ENCODE measurements at regions not wholly inside any gene's neighbourhood (a gene's known extent, or its start where the extent isn't known, plus 50 kb on each side); places are given as distances from the start of the nearest gene placed in this dataset.

DNA sequence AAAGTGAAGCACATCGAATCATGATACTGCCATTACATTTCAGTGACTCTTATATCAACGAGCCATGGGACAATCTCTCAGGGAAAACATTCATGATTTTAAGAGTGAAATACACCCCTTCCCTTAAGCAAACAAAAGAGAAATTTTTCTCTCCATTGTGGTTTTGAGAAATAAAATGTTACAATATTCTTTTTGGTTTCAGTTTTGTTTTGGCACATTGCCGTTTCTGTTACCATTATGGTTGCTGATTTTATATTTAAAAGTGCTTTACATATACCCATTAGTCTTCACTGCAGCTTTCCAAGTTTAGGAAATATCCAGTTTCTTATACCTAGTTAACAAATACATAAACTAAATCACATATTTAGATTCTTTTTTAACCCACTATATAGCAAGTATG lies 126.8 kb upstream of the SEM1 start:
- Histone ChIP-seq H3K4me1 (ENCODE audit: insufficient read depth, low read length) (no peaks in the 10 kb centered on the region), H3K79me2 (ENCODE audit: insufficient read depth, low read length) (no peaks in the 10 kb centered on the region), H3K27me3 (ENCODE audit: insufficient read depth, low read length) (no peaks in the 10 kb centered on the region), H3K4me2 (ENCODE audit: low read length) (no peak overlapping the region), H3K36me3 (ENCODE audit: insufficient read depth, low read length) (no peaks in the 10 kb centered on the region), H3K4me3 (ENCODE audit: insufficient read depth, low read depth, low read length) (no peak overlapping the region), H4K20me1 (ENCODE audit: insufficient read depth, low read length) (no peaks in the 10 kb centered on the region), H3K9ac (ENCODE audit: low read length) (no peak overlapping the region), H3K27ac (ENCODE audit: low read depth, low read length) (no peak overlapping the region), H2AFZ (ENCODE audit: low read depth, low read length) (no peak overlapping the region), H3K9me3 (ENCODE audit: insufficient read depth, low read depth, low read length) (no peaks in the 10 kb centered on the region)
- DNase-seq (ENCODE audit: low read depth) (no peak), FAIRE-seq (no peak)
- peaks cover 2% of the 10 kb centered on the region for H3K27me3 Mint-ChIP-seq (ENCODE audit: low read depth, unreplicated experiment)
- peaks cover 1% of the 10 kb centered on the region for H3K9me3 Mint-ChIP-seq (ENCODE audit: unreplicated experiment)
- no peak overlapping the region for H3K4me3 Mint-ChIP-seq (ENCODE audit: unreplicated experiment)
- H3K36me3 Mint-ChIP-seq (ENCODE audit: low read depth, unreplicated experiment), result no peaks in the 10 kb centered on the region
- H3K4me1 Mint-ChIP-seq (ENCODE audit: low read depth, unreplicated experiment), result peaks cover 9% of the 10 kb centered on the region
- TF ChIP-seq EZH2 (IDR thresholded peaks at IDR 0.05; ENCODE audit: insufficient read depth, low read length), result no peak
- H3K27ac Mint-ChIP-seq (ENCODE audit: unreplicated experiment), result no peak overlapping the region

- Mint-ChIP-seq H3K36me3 (ENCODE audit: low read depth, unreplicated experiment) (no peaks in the 10 kb centered on the region), H3K9me3 (ENCODE audit: unreplicated experiment) (peaks cover 1% of the 10 kb centered on the region), H3K27ac (ENCODE audit: unreplicated experiment) (no peak overlapping the region), H3K4me3 (ENCODE audit: unreplicated experiment) (no peak overlapping the region), H3K27me3 (ENCODE audit: low read depth, unreplicated experiment) (peaks cover 2% of the 10 kb centered on the region), H3K4me1 (ENCODE audit: low read depth, unreplicated experiment) (peaks cover 9% of the 10 kb centered on the region)
- H3K9ac ChIP-seq (ENCODE audit: low read length), result no peak overlapping the region
- H3K4me2 ChIP-seq (ENCODE audit: low read length), result no peak overlapping the region
- H3K36me3 ChIP-seq (ENCODE audit: insufficient read depth, low read length), result no peaks in the 10 kb centered on the region
- no peaks in the 10 kb centered on the region for H4K20me1 ChIP-seq (ENCODE audit: insufficient read depth, low read length)
- no peak overlapping the region for H3K27ac ChIP-seq (ENCODE audit: low read depth, low read length)
- no peak for DNase-seq (ENCODE audit: low read depth)
- TF ChIP-seq EZH2 (IDR thresholded peaks at IDR 0.05; ENCODE audit: insufficient read depth, low read length), result no peak
- TF ChIP-seq, protein P1, sequence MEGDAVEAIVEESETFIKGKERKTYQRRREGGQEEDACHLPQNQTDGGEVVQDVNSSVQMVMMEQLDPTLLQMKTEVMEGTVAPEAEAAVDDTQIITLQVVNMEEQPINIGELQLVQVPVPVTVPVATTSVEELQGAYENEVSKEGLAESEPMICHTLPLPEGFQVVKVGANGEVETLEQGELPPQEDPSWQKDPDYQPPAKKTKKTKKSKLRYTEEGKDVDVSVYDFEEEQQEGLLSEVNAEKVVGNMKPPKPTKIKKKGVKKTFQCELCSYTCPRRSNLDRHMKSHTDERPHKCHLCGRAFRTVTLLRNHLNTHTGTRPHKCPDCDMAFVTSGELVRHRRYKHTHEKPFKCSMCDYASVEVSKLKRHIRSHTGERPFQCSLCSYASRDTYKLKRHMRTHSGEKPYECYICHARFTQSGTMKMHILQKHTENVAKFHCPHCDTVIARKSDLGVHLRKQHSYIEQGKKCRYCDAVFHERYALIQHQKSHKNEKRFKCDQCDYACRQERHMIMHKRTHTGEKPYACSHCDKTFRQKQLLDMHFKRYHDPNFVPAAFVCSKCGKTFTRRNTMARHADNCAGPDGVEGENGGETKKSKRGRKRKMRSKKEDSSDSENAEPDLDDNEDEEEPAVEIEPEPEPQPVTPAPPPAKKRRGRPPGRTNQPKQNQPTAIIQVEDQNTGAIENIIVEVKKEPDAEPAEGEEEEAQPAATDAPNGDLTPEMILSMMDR (IDR thresholded peaks at IDR 0.05; ENCODE audit: insufficient read depth, low read depth, low read length), result no peak
- H3K4me3 ChIP-seq (ENCODE audit: insufficient read depth, low read depth, low read length), result no peak overlapping the region
- no peaks in the 10 kb centered on the region for H3K79me2 ChIP-seq (ENCODE audit: insufficient read depth, low read length)
- no peaks in the 10 kb centered on the region for H3K27me3 ChIP-seq (ENCODE audit: insufficient read depth, low read length)
- no peaks in the 10 kb centered on the region for H3K9me3 ChIP-seq (ENCODE audit: insufficient read depth, low read depth, low read length)
- no peak for FAIRE-seq
- H2AFZ ChIP-seq (ENCODE audit: low read depth, low read length), result no peak overlapping the region
- no peaks in the 10 kb centered on the region for H3K4me1 ChIP-seq (ENCODE audit: insufficient read depth, low read length)
Measured at GRCh38 chr7:96837593-96837992, 127.9 kb upstream of the SEM1 start.

GRCh38 chr7:96838481-96838880 lies 128.8 kb upstream of the SEM1 start:
- no peaks in the 10 kb centered on the region for H3K4me1 ChIP-seq (ENCODE audit: insufficient read depth, low read length)
- H3K79me2 ChIP-seq (ENCODE audit: insufficient read depth, low read length), result no peaks in the 10 kb centered on the region
- FAIRE-seq (no peak), DNase-seq (ENCODE audit: low read depth) (no peak)
- no peaks in the 10 kb centered on the region for H3K27me3 ChIP-seq (ENCODE audit: insufficient read depth, low read length)
- no peak overlapping the region for H2AFZ ChIP-seq (ENCODE audit: low read depth, low read length)
- no peak overlapping the region for H3K27ac ChIP-seq (ENCODE audit: low read depth, low read length)
- no peak overlapping the region for H3K9ac ChIP-seq (ENCODE audit: low read length)
- H3K9me3 ChIP-seq (ENCODE audit: insufficient read depth, low read depth, low read length), result no peaks in the 10 kb centered on the region
- H3K36me3 Mint-ChIP-seq (ENCODE audit: low read depth, unreplicated experiment), result no peaks in the 10 kb centered on the region
- no peaks in the 10 kb centered on the region for H3K36me3 ChIP-seq (ENCODE audit: insufficient read depth, low read length)
- H3K4me1 Mint-ChIP-seq (ENCODE audit: low read depth, unreplicated experiment), result peaks cover 8% of the 10 kb centered on the region
- no peak overlapping the region for H3K4me3 ChIP-seq (ENCODE audit: insufficient read depth, low read depth, low read length)
- H4K20me1 ChIP-seq (ENCODE audit: insufficient read depth, low read length), result no peaks in the 10 kb centered on the region
- no peak for TF ChIP-seq EZH2 (IDR thresholded peaks at IDR 0.05; ENCODE audit: insufficient read depth, low read length)
- TF ChIP-seq, protein P1 (IDR thresholded peaks at IDR 0.05; ENCODE audit: insufficient read depth, low read depth, low read length), result no peak
- H3K27ac Mint-ChIP-seq (ENCODE audit: unreplicated experiment), result no peak overlapping the region
- no peak overlapping the region for H3K4me2 ChIP-seq (ENCODE audit: low read length)
- peaks cover 2% of the 10 kb centered on the region for H3K27me3 Mint-ChIP-seq (ENCODE audit: low read depth, unreplicated experiment)
- H3K4me3 Mint-ChIP-seq (ENCODE audit: unreplicated experiment), result no peak overlapping the region
- peaks cover 1% of the 10 kb centered on the region for H3K9me3 Mint-ChIP-seq (ENCODE audit: unreplicated experiment)
